Trophoblast cell (in vitro differentiated cells and primary cell): ENCODE measurements at regions not wholly inside any gene's neighbourhood (a gene's known extent, or its start where the extent isn't known, plus 50 kb on each side); places are given as distances from the start of the nearest gene placed in this dataset.

Source experiments
- DNase-seq, 2 donors: peaks; one replicate each; pipeline ENCODE4 v3.0.0-alpha.2; 2016
- H2AFZ ChIP-seq: 2 replicates; pipeline ENCODE4 v1.6.1; 2013; ENCODE audit warnings: low read length, moderate library complexity, mild to moderate bottlenecking; ENCODE audit not compliant: insufficient read depth, poor library complexity
- H2AK5ac ChIP-seq: 2 replicates; pipeline ENCODE4 v1.6.1; 2013; ENCODE audit warnings: mild to moderate bottlenecking, low read length
- H2BK120ac ChIP-seq: 2 replicates; pipeline ENCODE4 v1.6.1; 2013; ENCODE audit warnings: low read length, mild to moderate bottlenecking, moderate library complexity; ENCODE audit not compliant: insufficient read depth, poor library complexity
- H2BK12ac ChIP-seq: 2 replicates; pipeline ENCODE4 v1.6.1; 2013; ENCODE audit warnings: mild to moderate bottlenecking, low read length, moderate library complexity
- H2BK5ac ChIP-seq: 2 replicates; pipeline ENCODE4 v1.6.1; 2013; ENCODE audit warnings: low read length, low read depth, moderate library complexity, mild to moderate bottlenecking; ENCODE audit not compliant: poor library complexity
- H3K14ac ChIP-seq: 2 replicates; pipeline ENCODE4 v1.6.1; 2013; ENCODE audit warnings: mild to moderate bottlenecking, low read length
- H3K18ac ChIP-seq: 2 replicates; pipeline ENCODE4 v1.6.1; 2013; ENCODE audit warnings: mild to moderate bottlenecking, low read length
- H3K23ac ChIP-seq: 2 replicates; pipeline ENCODE4 v1.6.1; 2013; ENCODE audit warnings: low read length
- H3K27ac ChIP-seq: 2 replicates; pipeline ENCODE4 v1.5.1; 2013; ENCODE audit warnings: low read depth, mild to moderate bottlenecking, inconsistent platforms, low read length, moderate library complexity
- H3K27me3 ChIP-seq: 2 replicates; pipeline ENCODE4 v1.6.1; 2013; ENCODE audit warnings: inconsistent platforms, mild to moderate bottlenecking, low read length, moderate library complexity; ENCODE audit not compliant: insufficient read depth
- H3K36me3 ChIP-seq, 2 experiments: 1 replicate in 1 of 2; 2 replicates in 1 of 2; pipeline ENCODE4 v1.6.1; 2013; ENCODE audit warnings: low read length in 2 of 2, mild to moderate bottlenecking in 2 of 2, moderate library complexity in 1 of 2; ENCODE audit not compliant: insufficient read depth in 2 of 2, control insufficient read depth in 1 of 2
- H3K4ac ChIP-seq: 2 replicates; pipeline ENCODE4 v1.6.1; 2013; ENCODE audit warnings: low read depth, mild to moderate bottlenecking, low read length, moderate library complexity
- H3K4me1 ChIP-seq, 2 experiments: 1 replicate in 1 of 2; 2 replicates in 1 of 2; pipeline ENCODE4 v1.6.1; 2013; ENCODE audit warnings: low read length in 2 of 2, mild to moderate bottlenecking in 2 of 2, moderate library complexity in 1 of 2; ENCODE audit not compliant: insufficient read depth in 2 of 2, control insufficient read depth in 1 of 2
- H3K4me2 ChIP-seq: 2 replicates; pipeline ENCODE4 v1.6.1; 2013; ENCODE audit warnings: inconsistent platforms, mild to moderate bottlenecking, low read length, moderate library complexity
- H3K4me3 ChIP-seq: 2 replicates; pipeline ENCODE4 v1.5.1; 2013; ENCODE audit warnings: mild to moderate bottlenecking, low read depth, low read length, inconsistent platforms
- H3K79me1 ChIP-seq: one replicate; pipeline ENCODE4 v1.6.1; 2013; ENCODE audit warnings: low read length
- H3K79me2 ChIP-seq: 2 replicates; pipeline ENCODE4 v1.6.1; 2013; ENCODE audit warnings: low read length, mild to moderate bottlenecking; ENCODE audit not compliant: control insufficient read depth, insufficient read depth, poor library complexity
- H3K9ac ChIP-seq: 2 replicates; pipeline ENCODE4 v1.6.1; 2013; ENCODE audit warnings: mild to moderate bottlenecking, low read length
- H3K9me3 ChIP-seq: 2 replicates; pipeline ENCODE4 v1.6.1; 2013; ENCODE audit warnings: low read depth, mild to moderate bottlenecking, control low read depth, inconsistent platforms, low read length; ENCODE audit not compliant: insufficient read depth
- H4K12ac ChIP-seq: 2 replicates; pipeline ENCODE4 v1.6.1; 2013; ENCODE audit warnings: low read depth, mild to moderate bottlenecking, low read length, moderate library complexity
- H4K8ac ChIP-seq: 2 replicates; pipeline ENCODE4 v1.6.1; 2013; ENCODE audit warnings: low read depth, mild to moderate bottlenecking, low read length, moderate library complexity
- H4K91ac ChIP-seq: one replicate; pipeline ENCODE4 v1.6.1; 2013; ENCODE audit warnings: low read depth, mild to moderate bottlenecking, low read length, moderate library complexity
- WGBS: extraction: QIAGEN DNeasy Blood & Tissue Kit; methylation state at CpG from one replicate; pipeline ENCODE4 v1.1.7; 2013; ENCODE audit warnings: missing lambda C conversion rate; ENCODE audit not compliant: insufficient read length, insufficient coverage; ENCODE audit errors: extremely low coverage; 5-methylcytosine and 5-hydroxymethylcytosine counted together

DNA sequence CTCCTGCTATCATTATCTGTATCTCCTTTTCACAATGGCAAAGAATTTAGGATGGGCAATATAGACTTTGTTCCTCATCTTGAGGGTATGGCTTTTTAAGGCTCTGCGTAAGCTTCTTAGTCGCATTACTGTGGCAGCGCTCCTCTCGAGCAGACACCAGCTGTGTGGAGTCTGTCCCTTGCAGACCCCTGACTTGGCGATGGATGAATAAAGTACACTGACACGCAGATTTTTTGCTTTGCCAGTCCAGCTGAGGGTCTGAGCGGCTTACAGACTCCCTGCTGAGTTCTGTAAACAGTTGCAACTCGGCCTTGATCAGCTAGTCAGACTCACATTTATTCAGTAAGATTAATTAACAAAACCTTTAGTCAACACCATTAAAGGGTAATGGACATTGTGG, 390.0 kb upstream of the CNTN5 start:
- Histone ChIP-seq H4K12ac (no peak overlapping the region), H2BK120ac (no peak overlapping the region), H3K4ac (no peak overlapping the region), H2AFZ (no peak overlapping the region), H4K91ac (no peak overlapping the region), H3K36me3 (no peaks in the 10 kb centered on the region), H3K9ac (no peak overlapping the region), H2BK12ac (no peak overlapping the region), H3K14ac (no peak overlapping the region), H3K27ac (no peak overlapping the region), H3K23ac (no peak overlapping the region), H2BK5ac (no peak overlapping the region), H3K79me1 (no peaks in the 10 kb centered on the region), H3K18ac (no peak overlapping the region), H4K8ac (no peak overlapping the region), H3K79me2 (no peaks in the 10 kb centered on the region), H3K4me3 (no peak overlapping the region), H3K4me1 (no peaks in the 10 kb centered on the region), H3K4me2 (no peak overlapping the region), H2AK5ac (no peak overlapping the region), H3K27me3 (no peaks in the 10 kb centered on the region), H3K9me3 (no peaks in the 10 kb centered on the region)
- DNase-seq: no peak
- no CpG with 5 or more reads among the region's 8 CpGs for WGBS

DNA sequence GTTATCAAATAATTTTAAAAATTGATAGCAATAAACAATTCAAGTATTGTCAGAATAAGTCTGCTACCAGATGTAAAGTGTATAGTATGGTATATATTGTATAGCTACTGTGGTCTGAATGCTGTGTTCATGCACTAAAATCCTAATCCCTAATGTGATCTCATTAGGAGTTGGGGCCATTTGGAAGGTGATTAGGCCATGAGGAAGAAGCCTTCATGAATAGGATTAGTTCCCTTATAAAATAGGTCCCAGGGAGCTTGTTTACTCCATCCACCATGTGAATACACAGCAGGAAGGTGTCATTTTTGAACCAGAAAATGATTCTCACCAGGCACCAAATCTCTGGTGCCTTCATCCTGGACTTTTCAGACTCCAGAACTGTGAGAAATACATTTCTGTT, 363.0 kb upstream of the CNTN5 start:
- Histone ChIP-seq H3K9me3 (no peaks in the 10 kb centered on the region), H4K12ac (no peak overlapping the region), H3K23ac (no peak overlapping the region), H4K8ac (no peak overlapping the region), H2BK120ac (no peak overlapping the region), H3K27ac (no peak overlapping the region), H3K4me3 (no peak overlapping the region), H2BK5ac (no peak overlapping the region), H3K36me3 (no peaks in the 10 kb centered on the region), H3K4ac (no peak overlapping the region), H3K14ac (no peak overlapping the region), H4K91ac (no peak overlapping the region), H2BK12ac (no peak overlapping the region), H3K18ac (no peak overlapping the region), H3K9ac (no peak overlapping the region), H3K4me1 (no peaks in the 10 kb centered on the region), H2AFZ (no peak overlapping the region), H2AK5ac (no peak overlapping the region), H3K4me2 (no peak overlapping the region), H3K79me2 (no peaks in the 10 kb centered on the region), H3K79me1 (no peaks in the 10 kb centered on the region), H3K27me3 (no peaks in the 10 kb centered on the region)
- DNase-seq: no peak

DNA sequence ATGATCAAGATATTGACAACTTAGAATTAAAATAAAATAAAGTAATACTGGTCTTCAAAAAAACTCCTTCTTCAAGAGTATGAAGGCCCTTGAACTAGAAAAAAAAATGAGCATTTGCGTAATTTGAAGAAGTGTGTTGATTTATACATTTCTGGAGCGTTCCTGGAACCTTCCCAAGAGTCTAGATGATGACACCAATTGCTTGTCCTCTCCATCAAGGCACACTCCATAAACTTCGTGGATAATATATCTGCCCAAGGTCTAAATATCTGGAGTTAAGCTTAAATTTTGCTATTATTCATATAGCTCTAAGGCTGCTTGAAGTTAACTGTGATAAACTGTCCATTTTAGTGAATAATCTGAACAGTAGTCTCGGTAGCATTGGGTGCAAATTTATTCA, 361.3 kb upstream of the CNTN5 start:
- Histone ChIP-seq H3K36me3 (no peaks in the 10 kb centered on the region), H3K27me3 (no peaks in the 10 kb centered on the region), H2BK120ac (no peak overlapping the region), H3K4me1 (no peaks in the 10 kb centered on the region), H2BK12ac (no peak overlapping the region), H3K79me2 (no peaks in the 10 kb centered on the region), H3K18ac (no peak overlapping the region), H3K4me2 (no peak overlapping the region), H2AK5ac (no peak overlapping the region), H4K8ac (no peak overlapping the region), H3K79me1 (no peaks in the 10 kb centered on the region), H3K4me3 (no peak overlapping the region), H2BK5ac (no peak overlapping the region), H2AFZ (no peak overlapping the region), H3K27ac (no peak overlapping the region), H3K4ac (no peak overlapping the region), H4K12ac (no peak overlapping the region), H4K91ac (no peak overlapping the region), H3K9me3 (no peaks in the 10 kb centered on the region), H3K23ac (no peak overlapping the region), H3K14ac (no peak overlapping the region), H3K9ac (no peak overlapping the region)
- no peak for DNase-seq
- WGBS: no CpG with 5 or more reads among the region's 4 CpGs

DNA sequence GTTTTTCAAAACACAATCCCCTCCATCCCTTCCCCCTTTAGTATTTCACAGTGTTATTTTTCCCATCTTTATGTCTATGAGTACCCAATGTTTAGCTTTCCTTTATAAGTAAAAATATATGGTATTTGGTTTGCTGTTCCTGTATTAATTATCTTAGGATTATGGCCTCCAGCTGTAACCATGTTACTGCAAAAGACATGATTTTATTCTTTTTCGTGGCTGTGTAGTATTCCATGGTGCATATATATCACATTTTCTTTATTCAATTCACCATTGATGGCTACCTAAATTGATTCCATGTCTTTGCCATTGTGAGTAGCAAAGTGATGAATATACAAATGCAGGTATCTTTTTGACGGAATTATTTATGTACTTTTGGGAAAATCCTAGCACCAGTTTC, 346.4 kb upstream of the CNTN5 start:
- no peak overlapping the region for H2AK5ac ChIP-seq
- no peak overlapping the region for H3K4ac ChIP-seq
- no CpG with 5 or more reads among the region's 2 CpGs for WGBS
- H4K91ac ChIP-seq: no peak overlapping the region
- H3K9me3 ChIP-seq: no peaks in the 10 kb centered on the region
- no peak for DNase-seq
- H4K12ac ChIP-seq: no peak overlapping the region
- H3K79me1 ChIP-seq: no peaks in the 10 kb centered on the region
- no peak overlapping the region for H2BK5ac ChIP-seq
- H3K9ac ChIP-seq: no peak overlapping the region
- no peaks in the 10 kb centered on the region for H3K4me1 ChIP-seq
- H2BK120ac ChIP-seq: no peak overlapping the region
- H3K27me3 ChIP-seq: no peaks in the 10 kb centered on the region
- H3K36me3 ChIP-seq: no peaks in the 10 kb centered on the region
- no peak overlapping the region for H3K23ac ChIP-seq
- no peak overlapping the region for H3K14ac ChIP-seq
- H3K18ac ChIP-seq: no peak overlapping the region
- H3K79me2 ChIP-seq: no peaks in the 10 kb centered on the region
- no peak overlapping the region for H4K8ac ChIP-seq
- no peak overlapping the region for H3K4me3 ChIP-seq
- no peak overlapping the region for H2AFZ ChIP-seq
- no peak overlapping the region for H3K4me2 ChIP-seq
- no peak overlapping the region for H3K27ac ChIP-seq
- H2BK12ac ChIP-seq: no peak overlapping the region

DNA sequence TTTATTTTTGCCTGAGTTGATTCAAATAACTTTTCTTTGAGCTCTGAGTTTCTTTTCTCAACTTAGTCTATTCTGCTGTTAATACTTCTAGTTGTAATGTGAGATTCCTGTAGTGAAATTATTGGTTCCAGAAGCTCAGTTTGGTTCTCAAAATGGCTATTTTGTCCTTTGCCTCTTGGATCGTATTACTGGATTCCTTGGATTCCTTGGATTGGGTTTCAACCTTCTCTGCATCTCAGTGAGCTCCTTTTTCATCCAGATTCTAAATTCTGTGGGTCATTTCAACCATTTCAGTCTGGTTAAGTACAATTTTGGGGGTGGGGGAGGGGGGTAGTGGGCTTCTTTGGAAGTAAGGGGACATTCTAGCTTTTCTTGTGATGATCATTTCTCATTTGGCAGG, 341.1 kb upstream of the CNTN5 start:
- no peaks in the 10 kb centered on the region for H3K36me3 ChIP-seq
- H4K12ac ChIP-seq: no peak overlapping the region
- H3K4ac ChIP-seq: no peak overlapping the region
- no peak overlapping the region for H3K27ac ChIP-seq
- H4K91ac ChIP-seq: no peak overlapping the region
- no peaks in the 10 kb centered on the region for H3K9me3 ChIP-seq
- H3K4me2 ChIP-seq: no peak overlapping the region
- H3K9ac ChIP-seq: no peak overlapping the region
- H3K79me2 ChIP-seq: no peaks in the 10 kb centered on the region
- H3K4me3 ChIP-seq: no peak overlapping the region
- WGBS: no CpG with 5 or more reads among the region's 1 CpG
- no peaks in the 10 kb centered on the region for H3K27me3 ChIP-seq
- no peak overlapping the region for H2BK120ac ChIP-seq
- no peak overlapping the region for H4K8ac ChIP-seq
- no peak overlapping the region for H3K14ac ChIP-seq
- H2AK5ac ChIP-seq: no peak overlapping the region
- no peak overlapping the region for H2BK12ac ChIP-seq
- no peaks in the 10 kb centered on the region for H3K4me1 ChIP-seq
- H3K23ac ChIP-seq: no peak overlapping the region
- no peak for DNase-seq
- no peak overlapping the region for H2AFZ ChIP-seq
- no peaks in the 10 kb centered on the region for H3K79me1 ChIP-seq
- H2BK5ac ChIP-seq: no peak overlapping the region
- H3K18ac ChIP-seq: no peak overlapping the region
